ENCODE measurements at regions not wholly inside any gene's neighbourhood (a gene's known extent, or its start where the extent isn't known, plus 50 kb on each side); places are given as distances from the start of the nearest gene placed in this dataset.
"Not testable (repeated sequence)": the region's sequence is repeated elsewhere in the genome, so short reads cannot be mapped to it uniquely, and the experiment has no call there.

- CTCF ChIA-PET, result no interaction called here
- no TSS peak for BruUV-seq (replicated peaks)
- intact Hi-C loops (cut with micrococcal nuclease; ENCODE audit: unreplicated experiment), result no loop called here
Measured at GRCh38 chr10:27349987-27350386, 109.4 kb upstream of the ACBD5 start.

GRCh38 chr10:27347827-27348207, 107.2 kb upstream of the ACBD5 start:
- H3K4me3 ChIP-seq (ENCODE audit: low read depth in 2 of 2, low read length in 2 of 2); H3K4me1 ChIP-seq (ENCODE audit: control insufficient read depth, insufficient read depth, low read length); H3K27me3 ChIP-seq (ENCODE audit: control insufficient read depth, insufficient read depth, low read length); H3K27ac ChIP-seq (ENCODE audit: low read length); DNase-seq (ENCODE audit: low read depth, low spot score); BruUV-seq (replicated peaks); H3K36me3 ChIP-seq (ENCODE audit: control insufficient read depth, insufficient read depth, low read length); ATAC-seq; intact Hi-C loops (cut with micrococcal nuclease; ENCODE audit: unreplicated experiment); CTCF ChIA-PET; H3K9me3 ChIP-seq (ENCODE audit: control insufficient read depth, insufficient read depth, low read depth, low read length); in situ Hi-C loops (cut with HindIII; ENCODE audit: low pct_unique_long_range_greater_than_20kb, low sequenced_read_pairs); POLR2A ChIA-PET: not testable (repeated sequence)

More at GRCh38 chr10:27349987-27350386, 109.4 kb upstream of the ACBD5 start:
- Histone ChIP-seq H3K4me3 (ENCODE audit: low read depth in 2 of 2, low read length in 2 of 2) (no peak overlapping the region), H3K27ac (ENCODE audit: low read length) (no peak overlapping the region), H3K9me3 (ENCODE audit: control insufficient read depth, insufficient read depth, low read depth, low read length) (no peaks in the 10 kb centered on the region), H3K27me3 (ENCODE audit: control insufficient read depth, insufficient read depth, low read length) (no peaks in the 10 kb centered on the region), H3K4me1 (ENCODE audit: control insufficient read depth, insufficient read depth, low read length) (no peaks in the 10 kb centered on the region), H3K36me3 (ENCODE audit: control insufficient read depth, insufficient read depth, low read length) (no peaks in the 10 kb centered on the region)
- in situ Hi-C loops (cut with HindIII; ENCODE audit: low pct_unique_long_range_greater_than_20kb, low sequenced_read_pairs), result no loop called here
- DNase-seq (ENCODE audit: low read depth, low spot score) (no peak), ATAC-seq (no peak)
- TF ChIP-seq, protein P1, sequence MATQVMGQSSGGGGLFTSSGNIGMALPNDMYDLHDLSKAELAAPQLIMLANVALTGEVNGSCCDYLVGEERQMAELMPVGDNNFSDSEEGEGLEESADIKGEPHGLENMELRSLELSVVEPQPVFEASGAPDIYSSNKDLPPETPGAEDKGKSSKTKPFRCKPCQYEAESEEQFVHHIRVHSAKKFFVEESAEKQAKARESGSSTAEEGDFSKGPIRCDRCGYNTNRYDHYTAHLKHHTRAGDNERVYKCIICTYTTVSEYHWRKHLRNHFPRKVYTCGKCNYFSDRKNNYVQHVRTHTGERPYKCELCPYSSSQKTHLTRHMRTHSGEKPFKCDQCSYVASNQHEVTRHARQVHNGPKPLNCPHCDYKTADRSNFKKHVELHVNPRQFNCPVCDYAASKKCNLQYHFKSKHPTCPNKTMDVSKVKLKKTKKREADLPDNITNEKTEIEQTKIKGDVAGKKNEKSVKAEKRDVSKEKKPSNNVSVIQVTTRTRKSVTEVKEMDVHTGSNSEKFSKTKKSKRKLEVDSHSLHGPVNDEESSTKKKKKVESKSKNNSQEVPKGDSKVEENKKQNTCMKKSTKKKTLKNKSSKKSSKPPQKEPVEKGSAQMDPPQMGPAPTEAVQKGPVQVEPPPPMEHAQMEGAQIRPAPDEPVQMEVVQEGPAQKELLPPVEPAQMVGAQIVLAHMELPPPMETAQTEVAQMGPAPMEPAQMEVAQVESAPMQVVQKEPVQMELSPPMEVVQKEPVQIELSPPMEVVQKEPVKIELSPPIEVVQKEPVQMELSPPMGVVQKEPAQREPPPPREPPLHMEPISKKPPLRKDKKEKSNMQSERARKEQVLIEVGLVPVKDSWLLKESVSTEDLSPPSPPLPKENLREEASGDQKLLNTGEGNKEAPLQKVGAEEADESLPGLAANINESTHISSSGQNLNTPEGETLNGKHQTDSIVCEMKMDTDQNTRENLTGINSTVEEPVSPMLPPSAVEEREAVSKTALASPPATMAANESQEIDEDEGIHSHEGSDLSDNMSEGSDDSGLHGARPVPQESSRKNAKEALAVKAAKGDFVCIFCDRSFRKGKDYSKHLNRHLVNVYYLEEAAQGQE (IDR thresholded peaks at IDR 0.05; ENCODE audit: insufficient read depth in 1 of 2, low read depth in 2 of 2, low read length in 1 of 2), result no peak
- TF ChIP-seq TCF7L2 (IDR thresholded peaks at IDR 0.05; ENCODE audit: low read depth, low read length) (no peak), SIN3A (IDR thresholded peaks at IDR 0.05; ENCODE audit: borderline replicate concordance, insufficient read depth, low read depth, low read length) (no peak), POLR2AphosphoS5 (IDR thresholded peaks at IDR 0.05; ENCODE audit: low read depth, low read length) (no peak), CTCF (IDR thresholded peaks at IDR 0.05) (no peak)
- POLR2A ChIA-PET, result no interaction called here

DNA sequence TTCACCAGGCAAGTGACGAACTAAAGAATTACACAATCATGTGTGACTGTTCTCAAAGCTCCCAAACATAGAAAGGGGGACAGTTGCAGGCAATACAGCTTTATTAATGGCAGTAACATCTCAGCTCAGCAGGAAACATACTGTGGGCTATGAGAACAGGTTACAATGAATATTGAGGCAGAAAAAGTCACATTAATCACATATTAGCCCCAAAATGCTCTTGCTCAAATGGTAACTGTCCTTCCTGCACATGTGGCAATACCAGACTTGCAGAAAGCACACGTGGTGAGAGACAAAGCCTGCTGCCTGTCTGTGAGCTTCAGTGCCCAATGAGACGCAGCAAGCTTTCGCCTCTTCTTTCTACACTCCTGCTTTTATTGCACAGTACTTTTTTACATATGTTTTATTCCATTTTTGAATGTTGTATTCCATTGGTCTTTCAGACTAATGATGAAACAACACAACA, 104.9 kb upstream of the ACBD5 start:
- ATAC-seq (no peak), DNase-seq (ENCODE audit: low read depth, low spot score) (no peak)
- H3K4me1 ChIP-seq (ENCODE audit: control insufficient read depth, insufficient read depth, low read length), result no peaks in the 10 kb centered on the region
- no TSS peak for BruUV-seq (replicated peaks)
- H3K4me3 ChIP-seq (ENCODE audit: low read depth in 2 of 2, low read length in 2 of 2), result no peak overlapping the region
- TF ChIP-seq, protein P1 (IDR thresholded peaks at IDR 0.05; ENCODE audit: insufficient read depth in 1 of 2, low read depth in 2 of 2, low read length in 1 of 2), result no peak
- TF ChIP-seq SIN3A (IDR thresholded peaks at IDR 0.05; ENCODE audit: borderline replicate concordance, insufficient read depth, low read depth, low read length) (no peak), POLR2AphosphoS5 (IDR thresholded peaks at IDR 0.05; ENCODE audit: low read depth, low read length) (no peak), TCF7L2 (IDR thresholded peaks at IDR 0.05; ENCODE audit: low read depth, low read length) (no peak), CTCF (IDR thresholded peaks at IDR 0.05) (no peak)
- no peak overlapping the region for H3K27ac ChIP-seq (ENCODE audit: low read length)
- intact Hi-C loops (cut with micrococcal nuclease; ENCODE audit: unreplicated experiment) (no loop called here), in situ Hi-C loops (cut with HindIII; ENCODE audit: low pct_unique_long_range_greater_than_20kb, low sequenced_read_pairs) (no loop called here)
- no peaks in the 10 kb centered on the region for H3K36me3 ChIP-seq (ENCODE audit: control insufficient read depth, insufficient read depth, low read length)
- ChIA-PET POLR2A (no interaction called here), CTCF (no interaction called here)
- no peaks in the 10 kb centered on the region for H3K27me3 ChIP-seq (ENCODE audit: control insufficient read depth, insufficient read depth, low read length)
- no peaks in the 10 kb centered on the region for H3K9me3 ChIP-seq (ENCODE audit: control insufficient read depth, insufficient read depth, low read depth, low read length)
